Endothelial cell of umbilical vein (primary cell): ENCODE measurements at regions not wholly inside any gene's neighbourhood (a gene's known extent, or its start where the extent isn't known, plus 50 kb on each side); places are given as distances from the start of the nearest gene placed in this dataset.

Experiments used
- BruUV-seq: library from RNA; stranded (reverse); fragments of 400-500 nt; replicated peaks from 2 replicates; lab custom pipeline; 2021; lab: Mats Ljungman, UMichigan
- CTCF ChIA-PET: fragments of 300-600, 350-600 bp; sonication (Branson Sonifier 250); formaldehyde crosslinking; loops from one replicate; lab custom pipeline; 2021; ENCODE audit warnings: antibody characterized with exemption, inconsistent platforms; lab: Charles Lee
- POLR2A ChIA-PET: fragments of 300-600, 350-600 bp; sonication (Branson Sonifier 250); formaldehyde crosslinking; loops from one replicate; lab custom pipeline; 2021; ENCODE audit warnings: antibody characterized with exemption, inconsistent platforms; lab: Charles Lee
- DNase-seq: peaks from one replicate; pipeline ENCODE4 v3.0.0-alpha.2; 2011; ENCODE audit warnings: low read depth, low spot score
- FAIRE-seq: peaks from 2 replicates; lab custom pipeline; 2011; peaks lifted over from hg19 to GRCh38; lab: Jason Lieb, UNC
- H2AFZ ChIP-seq: 2 replicates; pipeline ENCODE4 v1.6.0; 2012; ENCODE audit warnings: low read depth, low read length, control low read depth, inconsistent platforms
- H3K27ac ChIP-seq: 2 replicates; pipeline ENCODE4 v1.5.1; 2011; ENCODE audit warnings: low read depth, mild to moderate bottlenecking, control low read depth, low read length, moderate library complexity; ENCODE audit not compliant: insufficient read depth
- H3K27me3 ChIP-seq, 2 experiments: 2 replicates each; pipeline versions ENCODE4 v1.6.0 to v1.6.1; 2011; ENCODE audit warnings: low read length in 2 of 2, mixed read lengths in 1 of 2; ENCODE audit not compliant: control insufficient read depth in 2 of 2, insufficient read depth in 2 of 2
- H3K36me3 ChIP-seq, 2 experiments: 2 replicates in 1 of 2; 3 replicates in 1 of 2; pipeline ENCODE4 v1.5.1; 2011; ENCODE audit warnings: low read length in 2 of 2, mild to moderate bottlenecking in 1 of 2, moderate library complexity in 1 of 2; ENCODE audit not compliant: control insufficient read depth in 2 of 2, insufficient read depth in 2 of 2; ENCODE audit errors: extremely low read depth in 1 of 2
- H3K4me1 ChIP-seq: 3 replicates; pipeline ENCODE4 v1.5.1; 2011; ENCODE audit warnings: mild to moderate bottlenecking, low read length; ENCODE audit not compliant: control insufficient read depth, insufficient read depth; ENCODE audit errors: extremely low read depth
- H3K4me2 ChIP-seq: 2 replicates; pipeline ENCODE4 v1.6.1; 2011; ENCODE audit warnings: low read length, control low read depth, mixed read lengths; ENCODE audit not compliant: insufficient read depth
- H3K4me3 ChIP-seq, 3 experiments: fragments of 200-600 bp in 1 of 3; sonication (generic), shearing (Covaris generic) in 1 of 3; replicated peaks in 1 of 3; 2 replicates each; pipeline ENCODE4 v1.5.1; 2011 to 2016; ENCODE audit warnings: control low read depth in 3 of 3, low read length in 3 of 3, mild to moderate bottlenecking in 2 of 3, inconsistent platforms in 1 of 3, low read depth in 1 of 3, moderate library complexity in 1 of 3; ENCODE audit not compliant: insufficient read depth in 1 of 3
- H3K79me2 ChIP-seq: 2 replicates; pipeline ENCODE4 v1.6.0; 2012; ENCODE audit warnings: low read length, inconsistent platforms; ENCODE audit not compliant: control insufficient read depth, insufficient read depth
- H3K9ac ChIP-seq: replicated peaks from 2 replicates; pipeline ENCODE3; 2011; ENCODE audit warnings: low read length, control low read depth; ENCODE audit not compliant: insufficient read depth; ENCODE audit errors: extremely low read depth
- H3K9me1 ChIP-seq: replicated peaks from 3 replicates; pipeline ENCODE4 v1.6.0; 2011; ENCODE audit warnings: mild to moderate bottlenecking, low read length; ENCODE audit not compliant: control insufficient read depth, insufficient read depth; ENCODE audit errors: extremely low read depth
- H3K9me3 ChIP-seq: replicated peaks from 2 replicates; pipeline ENCODE4 v1.5.1; 2012; ENCODE audit warnings: low read length, inconsistent platforms; ENCODE audit not compliant: control insufficient read depth, insufficient read depth
- H4K20me1 ChIP-seq: replicated peaks from 2 replicates; pipeline ENCODE3; 2011; ENCODE audit warnings: mild to moderate bottlenecking, low read length; ENCODE audit not compliant: control insufficient read depth, insufficient read depth; ENCODE audit errors: extremely low read depth
- EZH2 ChIP-seq: IDR thresholded peaks from 2 replicates; pipeline ENCODE4 v1.6.1; 2012; ENCODE audit warnings: borderline replicate concordance, low read depth, mild to moderate bottlenecking, moderate library complexity, low read length, inconsistent platforms; ENCODE audit not compliant: severe bottlenecking
- FOS ChIP-seq: IDR thresholded peaks from 2 replicates; pipeline ENCODE4 v1.6.1; 2011; ENCODE audit warnings: mild to moderate bottlenecking, low read length, moderate library complexity, borderline replicate concordance; ENCODE audit not compliant: insufficient read depth
- GATA2 ChIP-seq: IDR thresholded peaks from 2 replicates; pipeline ENCODE4 v1.7.0; 2011; ENCODE audit warnings: low read depth, mild to moderate bottlenecking, moderate library complexity, mixed read lengths, low read length; ENCODE audit not compliant: insufficient read length, insufficient read depth
- JUN ChIP-seq: IDR thresholded peaks from 2 replicates; pipeline ENCODE4 v1.6.1; 2011; ENCODE audit warnings: borderline replicate concordance, low read depth; ENCODE audit not compliant: insufficient read length, insufficient read depth
- MAX ChIP-seq: IDR thresholded peaks from 2 replicates; pipeline ENCODE4 v1.6.1; 2011; ENCODE audit not compliant: insufficient read depth, insufficient read length
- MYC ChIP-seq: IDR thresholded peaks from one replicate; pipeline ENCODE4 v1.6.1; 2011; ENCODE audit warnings: mild to moderate bottlenecking, low read depth, low read length
- POLR2A ChIP-seq: IDR thresholded peaks from 2 replicates; pipeline ENCODE4 v1.6.1; 2012; ENCODE audit warnings: low read depth, mild to moderate bottlenecking, control low read depth, low read length
- POLR2AphosphoS5 ChIP-seq: IDR thresholded peaks from 2 replicates; pipeline ENCODE4 v1.6.1; 2012; ENCODE audit warnings: low read depth, mild to moderate bottlenecking, control low read depth, low read length, moderate library complexity; ENCODE audit not compliant: insufficient read depth
- dilution Hi-C: fragments of 300-500 bp; cut with MboI; formaldehyde crosslinking; loops from one replicate; pipeline ENCODE4 v1.15.0; 2019; ENCODE audit warnings: low sequenced_read_pairs; ENCODE audit not compliant: extremely low pct_ligation_motif_present
- intact Hi-C: fragments of 100-400 bp; cut with micrococcal nuclease; formaldehyde crosslinking; loops from one replicate; pipeline ENCODE4 v1.10.0; 2022
- TF ChIP-seq, protein P1 (sequence below), 2 donors: IDR thresholded peaks; 1 replicate in 1 of 2; 2 replicates in 1 of 2; pipeline ENCODE4 v1.5.1; 2011; ENCODE audit warnings: low read length in 2 of 2, mild to moderate bottlenecking in 2 of 2, moderate library complexity in 2 of 2, control low read depth in 1 of 2, inconsistent platforms in 1 of 2, low read depth in 1 of 2; ENCODE audit not compliant: insufficient read depth in 1 of 2; ENCODE audit errors: extremely low read depth in 1 of 2

- BruUV-seq: no TSS peak
- CTCF ChIA-PET: interaction anchor here (0.6 to 3.6 kb wide), 6 partner anchors 16 to 1789 kb away, joined by 3 to 14 read pairs (median 4); no protein-coding TSS in a partner anchor
These were observed 99.6 kb upstream of the NAMPT start for GRCh38 chr7:106384373-106384772.

More at GRCh38 chr7:106384373-106384772, 99.6 kb upstream of the NAMPT start:
- H3K9me1 ChIP-seq: no peaks in the 10 kb centered on the region
- H3K9ac ChIP-seq: no peak overlapping the region
- H3K79me2 ChIP-seq: no peaks in the 10 kb centered on the region
- peaks cover 7 to 8% of the 10 kb centered on the region in 2 experiments for H3K27me3 ChIP-seq
- no peak overlapping the region for H3K4me3 ChIP-seq
- no peaks in the 10 kb centered on the region for H4K20me1 ChIP-seq
- no peak overlapping the region for H3K4me2 ChIP-seq
- H3K27ac ChIP-seq: no peak overlapping the region
- no peaks in the 10 kb centered on the region for H3K4me1 ChIP-seq
- DNase-seq (no peak), FAIRE-seq (no peak)
- no peak overlapping the region for H2AFZ ChIP-seq
- POLR2A ChIA-PET: interaction anchor here (0.6 kb wide), 2 partner anchors 277 to 369 kb away, joined by 4 to 6 read pairs; partner anchors contain the start of gene CCDC71L
- no peaks in the 10 kb centered on the region for H3K9me3 ChIP-seq
- intact Hi-C loops (no loop called here), dilution Hi-C loops (no loop called here)
- no peak for TF ChIP-seq MYC
- TF ChIP-seq, protein P1, sequence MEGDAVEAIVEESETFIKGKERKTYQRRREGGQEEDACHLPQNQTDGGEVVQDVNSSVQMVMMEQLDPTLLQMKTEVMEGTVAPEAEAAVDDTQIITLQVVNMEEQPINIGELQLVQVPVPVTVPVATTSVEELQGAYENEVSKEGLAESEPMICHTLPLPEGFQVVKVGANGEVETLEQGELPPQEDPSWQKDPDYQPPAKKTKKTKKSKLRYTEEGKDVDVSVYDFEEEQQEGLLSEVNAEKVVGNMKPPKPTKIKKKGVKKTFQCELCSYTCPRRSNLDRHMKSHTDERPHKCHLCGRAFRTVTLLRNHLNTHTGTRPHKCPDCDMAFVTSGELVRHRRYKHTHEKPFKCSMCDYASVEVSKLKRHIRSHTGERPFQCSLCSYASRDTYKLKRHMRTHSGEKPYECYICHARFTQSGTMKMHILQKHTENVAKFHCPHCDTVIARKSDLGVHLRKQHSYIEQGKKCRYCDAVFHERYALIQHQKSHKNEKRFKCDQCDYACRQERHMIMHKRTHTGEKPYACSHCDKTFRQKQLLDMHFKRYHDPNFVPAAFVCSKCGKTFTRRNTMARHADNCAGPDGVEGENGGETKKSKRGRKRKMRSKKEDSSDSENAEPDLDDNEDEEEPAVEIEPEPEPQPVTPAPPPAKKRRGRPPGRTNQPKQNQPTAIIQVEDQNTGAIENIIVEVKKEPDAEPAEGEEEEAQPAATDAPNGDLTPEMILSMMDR (IDR thresholded peaks at IDR 0.05; ENCODE audit: extremely low read depth in 1 of 2, insufficient read depth in 1 of 2, low read depth in 1 of 2, low read length in 2 of 2): no peak
- no peak for TF ChIP-seq FOS
- no peak for TF ChIP-seq EZH2
- no peak for TF ChIP-seq GATA2
- TF ChIP-seq JUN: no peak
- TF ChIP-seq POLR2A: no peak
- no peak for TF ChIP-seq MAX
- TF ChIP-seq POLR2AphosphoS5: no peak
- no peaks in the 10 kb centered on the region for H3K36me3 ChIP-seq
